OCI-LY3 (cell line): ENCODE measurements at regions not wholly inside any gene's neighbourhood (a gene's known extent, or its start where the extent isn't known, plus 50 kb on each side); places are given as distances from the start of the nearest gene placed in this dataset.

Experiments used
- CTCF ChIP-seq: fragments of 200-600, 300-600 bp; sonication (generic); IDR thresholded peaks from 2 replicates; pipeline ENCODE4 v1.5.1; 2014; ENCODE audit warnings: antibody characterized with exemption, low read length, low read depth
- EZH2phosphoT487 ChIP-seq: fragments of 200-600 bp; shearing (Covaris generic); IDR thresholded peaks from 2 replicates; pipeline ENCODE4 v1.6.1; 2018; ENCODE audit warnings: antibody characterized with exemption, mixed run types, low read depth

- TF ChIP-seq CTCF (no peak), EZH2phosphoT487 (no peak)
Observed at GRCh38 chr17:72205357-72205756, 84.5 kb downstream of the SOX9 start.
